GM12892 (cell line): ENCODE measurements at regions not wholly inside any gene's neighbourhood (a gene's known extent, or its start where the extent isn't known, plus 50 kb on each side); places are given as distances from the start of the nearest gene placed in this dataset.

Experiments used
- POLR2A ChIP-seq: IDR thresholded peaks from 2 replicates; pipeline ENCODE4 v1.6.1; 2011; ENCODE audit warnings: low read depth, low read length, control low read depth
- POLR2AphosphoS5 ChIP-seq: IDR thresholded peaks from 2 replicates; pipeline ENCODE4 v1.6.1; 2011; ENCODE audit warnings: low read depth, low read length, control low read depth
- TAF1 ChIP-seq: IDR thresholded peaks from 2 replicates; pipeline ENCODE4 v1.6.1; 2011; ENCODE audit warnings: low read depth, mild to moderate bottlenecking, control low read depth, low read length, borderline replicate concordance

DNA sequence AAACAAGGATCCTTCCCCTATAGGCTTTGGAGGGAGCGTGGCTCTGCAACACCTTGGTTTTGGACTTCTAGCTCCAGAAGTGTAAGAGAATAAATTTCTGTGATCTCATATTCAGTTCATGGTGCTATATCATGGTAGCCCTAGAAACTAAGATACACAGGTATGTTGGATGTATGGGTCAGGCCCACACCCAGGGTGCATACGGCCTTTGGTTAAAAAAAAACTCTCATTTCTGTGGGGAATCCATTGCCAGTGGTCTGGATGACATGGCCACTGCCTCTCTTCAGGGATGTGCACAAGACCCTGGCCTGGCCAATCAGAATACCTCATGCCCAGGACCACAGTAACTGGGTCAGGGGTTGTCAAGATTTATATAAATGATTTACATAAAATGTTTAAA lies 56.8 kb upstream of the CD34 start:
- no peak for TF ChIP-seq POLR2A
- no peak for TF ChIP-seq POLR2AphosphoS5
- TF ChIP-seq TAF1, result no peak
